CD4-positive, alpha-beta T cell (primary cell): ENCODE measurements at regions not wholly inside any gene's neighbourhood (a gene's known extent, or its start where the extent isn't known, plus 50 kb on each side); places are given as distances from the start of the nearest gene placed in this dataset.

Experiments
- ATAC-seq: fragments of 200-7000 bp; cut with Tn5 transposase; one replicate; pipeline ENCODE4 v1.10.0; 2022; ENCODE audit warnings: mild to moderate bottlenecking; ENCODE audit not compliant: poor library complexity
- CTCF ChIA-PET: fragments of 350-600 bp; sonication (Branson Sonifier 250); formaldehyde crosslinking; loops from one replicate; lab custom pipeline; 2021; ENCODE audit warnings: antibody characterized with exemption, inconsistent platforms; lab: Charles Lee
- POLR2A ChIA-PET: fragments of 350-600 bp; sonication (Branson Sonifier 250); formaldehyde crosslinking; loops from one replicate; lab custom pipeline; 2021; ENCODE audit warnings: antibody characterized with exemption, inconsistent platforms; lab: Charles Lee
- DNase-seq, 14 experiments: peaks; one replicate each; pipeline ENCODE4 v3.0.0-alpha.2; 2013 to 2020; ENCODE audit warnings: mixed read lengths in 2 of 14
- H3K27ac ChIP-seq, 2 donors: one replicate each; pipeline versions ENCODE4 v1.5.1 to v1.7.0; 2013; ENCODE audit warnings: low read length in 2 of 2, low read depth in 1 of 2, mild to moderate bottlenecking in 1 of 2
- H3K27me3 ChIP-seq, 2 experiments: 1 replicate in 1 of 2; 2 replicates in 1 of 2; pipeline versions ENCODE4 v1.6.1 to v1.7.0; 2013; ENCODE audit warnings: low read length in 2 of 2, control low read depth in 1 of 2, mild to moderate bottlenecking in 1 of 2, moderate library complexity in 1 of 2; ENCODE audit not compliant: insufficient read depth in 2 of 2, control insufficient read depth in 1 of 2
- H3K36me3 ChIP-seq: one replicate; pipeline ENCODE4 v1.6.1; 2013; ENCODE audit warnings: low read length, control low read depth; ENCODE audit not compliant: insufficient read depth
- H3K4me1 ChIP-seq: one replicate; pipeline ENCODE4 v1.6.1; 2013; ENCODE audit warnings: low read length, control low read depth; ENCODE audit not compliant: insufficient read depth
- H3K4me3 ChIP-seq: one replicate; pipeline ENCODE4 v1.5.1; 2013; ENCODE audit warnings: mild to moderate bottlenecking, low read length, moderate library complexity
- H3K9me3 ChIP-seq, 2 experiments: 1 replicate in 1 of 2; 2 replicates in 1 of 2; pipeline versions ENCODE4 v1.6.1 to v1.7.0; 2013; ENCODE audit warnings: low read length in 2 of 2, mild to moderate bottlenecking in 2 of 2, control low read depth in 1 of 2, moderate library complexity in 1 of 2; ENCODE audit not compliant: control insufficient read depth in 1 of 2, insufficient read depth in 1 of 2
- H3K27ac Mint-ChIP-seq: one replicate; pipeline ENCODE4 v1.8.0; 2020; ENCODE audit warnings: mixed read lengths
- H3K27me3 Mint-ChIP-seq: one replicate; pipeline ENCODE4 v1.8.0; 2021; ENCODE audit warnings: mixed read lengths
- H3K36me3 Mint-ChIP-seq: one replicate; pipeline ENCODE4 v1.8.0; 2021; ENCODE audit warnings: low read depth, mixed read lengths
- H3K4me1 Mint-ChIP-seq: one replicate; pipeline ENCODE4 v1.8.0; 2021; ENCODE audit warnings: low read depth, mixed read lengths
- H3K4me3 Mint-ChIP-seq: one replicate; pipeline ENCODE4 v1.8.0; 2020; ENCODE audit warnings: mild to moderate bottlenecking, mixed read lengths
- H3K9me3 Mint-ChIP-seq: one replicate; pipeline ENCODE4 v1.8.0; 2020; ENCODE audit warnings: mixed read lengths
- intact Hi-C, 2 experiments: fragments of 100-400 bp; cut with DNase I in 1 of 2; cut with micrococcal nuclease in 1 of 2; formaldehyde crosslinking; loops; one replicate each; pipeline versions ENCODE4 v1.15.1 to v1.9.0; 2023 to 2025; cut with DNase I, micrococcal nuclease
- TF ChIP-seq, protein P1 (sequence below): fragments of 200-600 bp; IDR thresholded peaks from one replicate; pipeline ENCODE4 v1.8.0; 2022; ENCODE audit warnings: antibody characterized with exemption, mild to moderate bottlenecking

DNA sequence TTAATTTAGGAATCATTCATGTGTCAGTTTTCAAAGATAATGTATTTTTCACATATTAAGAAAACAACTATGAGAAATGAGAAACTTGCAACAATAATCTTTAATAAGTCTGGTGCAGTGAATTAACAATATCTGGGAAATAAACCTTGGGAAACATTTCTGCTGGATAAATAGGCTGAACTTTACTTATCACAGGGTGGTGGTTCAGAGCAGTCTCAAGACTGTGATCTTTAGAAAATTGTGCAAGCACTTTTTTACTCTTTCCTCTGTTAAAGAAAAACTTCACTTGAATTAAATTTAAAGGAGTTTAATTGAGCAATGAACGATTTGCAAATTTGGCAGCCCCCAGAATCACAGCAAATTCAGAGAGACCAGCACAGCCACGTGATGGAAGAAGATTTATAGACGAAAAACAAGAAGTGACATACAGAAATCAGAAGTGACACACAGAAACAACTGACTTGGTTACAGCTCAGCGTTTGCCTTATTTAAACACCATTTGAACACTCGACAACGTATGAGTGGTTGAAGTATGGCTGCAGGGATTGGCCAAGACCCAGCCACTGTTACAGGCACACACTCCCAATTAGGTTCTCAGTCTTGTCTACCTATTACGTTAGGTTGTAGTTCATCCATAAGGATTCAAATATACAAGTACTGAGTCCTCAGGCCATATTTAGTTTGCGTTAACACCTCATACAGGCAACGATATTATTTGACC lies 631.9 kb downstream of the SLCO4C1 start:
- DNase-seq (no peak), ATAC-seq (no peak)
- ChIA-PET POLR2A (no interaction called here), CTCF (no interaction called here)
- no peaks in the 10 kb centered on the region for H3K9me3 ChIP-seq
- TF ChIP-seq, protein P1, sequence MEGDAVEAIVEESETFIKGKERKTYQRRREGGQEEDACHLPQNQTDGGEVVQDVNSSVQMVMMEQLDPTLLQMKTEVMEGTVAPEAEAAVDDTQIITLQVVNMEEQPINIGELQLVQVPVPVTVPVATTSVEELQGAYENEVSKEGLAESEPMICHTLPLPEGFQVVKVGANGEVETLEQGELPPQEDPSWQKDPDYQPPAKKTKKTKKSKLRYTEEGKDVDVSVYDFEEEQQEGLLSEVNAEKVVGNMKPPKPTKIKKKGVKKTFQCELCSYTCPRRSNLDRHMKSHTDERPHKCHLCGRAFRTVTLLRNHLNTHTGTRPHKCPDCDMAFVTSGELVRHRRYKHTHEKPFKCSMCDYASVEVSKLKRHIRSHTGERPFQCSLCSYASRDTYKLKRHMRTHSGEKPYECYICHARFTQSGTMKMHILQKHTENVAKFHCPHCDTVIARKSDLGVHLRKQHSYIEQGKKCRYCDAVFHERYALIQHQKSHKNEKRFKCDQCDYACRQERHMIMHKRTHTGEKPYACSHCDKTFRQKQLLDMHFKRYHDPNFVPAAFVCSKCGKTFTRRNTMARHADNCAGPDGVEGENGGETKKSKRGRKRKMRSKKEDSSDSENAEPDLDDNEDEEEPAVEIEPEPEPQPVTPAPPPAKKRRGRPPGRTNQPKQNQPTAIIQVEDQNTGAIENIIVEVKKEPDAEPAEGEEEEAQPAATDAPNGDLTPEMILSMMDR = no peak
- no peaks in the 10 kb centered on the region for H3K27me3 Mint-ChIP-seq
- H3K27ac ChIP-seq = no peak overlapping the region
- no peaks in the 10 kb centered on the region for H3K4me1 Mint-ChIP-seq
- no peaks in the 10 kb centered on the region for H3K4me1 ChIP-seq
- H3K36me3 Mint-ChIP-seq = no peaks in the 10 kb centered on the region
- H3K27me3 ChIP-seq = no peaks in the 10 kb centered on the region
- no peak overlapping the region for H3K27ac Mint-ChIP-seq
- H3K36me3 ChIP-seq = no peaks in the 10 kb centered on the region
- no peak overlapping the region for H3K4me3 Mint-ChIP-seq
- no peak overlapping the region for H3K4me3 ChIP-seq
- intact Hi-C loops = no loop called here
- H3K9me3 Mint-ChIP-seq = peaks cover 2% of the 10 kb centered on the region

DNA sequence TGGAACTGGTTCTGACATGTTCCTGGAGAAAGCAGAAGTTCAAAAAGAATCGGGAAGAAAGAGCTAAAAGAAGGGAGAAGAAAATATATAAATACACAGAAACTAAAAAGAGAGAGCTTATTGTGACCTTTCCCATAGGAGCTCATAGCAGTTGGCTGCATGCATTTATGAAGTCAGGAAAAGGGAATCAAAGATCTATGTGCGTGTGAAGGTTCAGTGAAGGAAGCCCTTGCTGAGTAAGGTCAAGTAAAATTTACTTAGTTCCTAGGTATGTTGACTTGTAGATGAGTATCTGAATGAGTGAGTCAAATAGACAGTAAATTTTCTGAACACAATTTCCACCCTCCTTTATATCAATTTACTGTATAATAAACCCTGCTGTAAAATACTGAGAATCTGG lies 632.5 kb downstream of the SLCO4C1 start:
- no peaks in the 10 kb centered on the region for H3K4me1 Mint-ChIP-seq
- peaks cover 2% of the 10 kb centered on the region for H3K9me3 Mint-ChIP-seq
- Histone ChIP-seq H3K27ac (no peak overlapping the region), H3K27me3 (no peaks in the 10 kb centered on the region), H3K9me3 (no peaks in the 10 kb centered on the region), H3K4me3 (no peak overlapping the region), H3K36me3 (no peaks in the 10 kb centered on the region), H3K4me1 (no peaks in the 10 kb centered on the region)
- ATAC-seq (no peak), DNase-seq (no peak)
- H3K27ac Mint-ChIP-seq = no peak overlapping the region
- intact Hi-C loops = no loop called here
- no peak overlapping the region for H3K4me3 Mint-ChIP-seq
- TF ChIP-seq, protein P1 = no peak
- H3K36me3 Mint-ChIP-seq = no peaks in the 10 kb centered on the region
- ChIA-PET POLR2A (no interaction called here), CTCF (no interaction called here)
- no peaks in the 10 kb centered on the region for H3K27me3 Mint-ChIP-seq

DNA sequence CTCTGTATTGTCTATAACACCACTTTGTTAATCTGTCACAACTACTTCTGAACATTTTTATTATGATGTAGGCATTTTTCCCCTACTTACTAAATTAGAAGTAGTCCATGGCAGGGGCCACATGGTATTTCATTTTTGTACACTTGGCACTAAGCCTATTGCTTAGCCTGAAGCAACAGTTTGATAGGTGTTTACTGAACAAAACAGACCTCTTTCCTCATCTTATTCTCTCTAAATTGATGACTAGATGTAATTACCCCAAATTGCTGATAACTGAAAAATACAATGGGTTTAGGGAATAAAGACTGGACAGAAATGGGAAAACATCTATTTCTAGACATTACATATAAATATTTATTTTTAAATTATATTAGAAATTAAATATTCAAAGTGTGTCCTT lies 633.8 kb downstream of the SLCO4C1 start:
- no peak for DNase-seq
- ChIA-PET CTCF (no interaction called here), POLR2A (no interaction called here)
- Mint-ChIP-seq H3K4me1 (no peaks in the 10 kb centered on the region), H3K27me3 (no peaks in the 10 kb centered on the region), H3K4me3 (no peak overlapping the region), H3K36me3 (no peaks in the 10 kb centered on the region), H3K27ac (no peak overlapping the region), H3K9me3 (peaks cover 2% of the 10 kb centered on the region)
- H3K27me3 ChIP-seq = no peaks in the 10 kb centered on the region
- no peak for ATAC-seq
- H3K4me3 ChIP-seq = no peak overlapping the region
- TF ChIP-seq, protein P1 = no peak
- no peaks in the 10 kb centered on the region for H3K9me3 ChIP-seq
- no peaks in the 10 kb centered on the region for H3K36me3 ChIP-seq
- no peaks in the 10 kb centered on the region for H3K4me1 ChIP-seq
- no peak overlapping the region for H3K27ac ChIP-seq
- intact Hi-C loops = no loop called here
